Keratinocyte (primary cell): ENCODE measurements at regions not wholly inside any gene's neighbourhood (a gene's known extent, or its start where the extent isn't known, plus 50 kb on each side); places are given as distances from the start of the nearest gene placed in this dataset.

ENCODE experiments used
- DNase-seq: peaks from one replicate; pipeline ENCODE4 v3.0.0-alpha.2; 2011; ENCODE audit warnings: low read depth, missing footprints, low spot score
- FAIRE-seq: peaks from 2 replicates; lab custom pipeline; 2011; peaks lifted over from hg19 to GRCh38; lab: Jason Lieb, UNC
- H2AFZ ChIP-seq: 2 replicates; pipeline ENCODE4 v1.6.0; 2012; ENCODE audit warnings: low read length, control low read depth, inconsistent platforms; ENCODE audit not compliant: control insufficient read depth
- H3K27ac ChIP-seq: 2 replicates; pipeline ENCODE4 v1.5.1; 2011; ENCODE audit warnings: low read length; ENCODE audit not compliant: control insufficient read depth, insufficient read depth
- H3K27me3 ChIP-seq: 3 replicates; pipeline ENCODE4 v1.6.0; 2011; ENCODE audit warnings: low read length; ENCODE audit not compliant: control insufficient read depth, insufficient read depth; ENCODE audit errors: extremely low read depth
- H3K36me3 ChIP-seq, 2 experiments: 2 replicates in 1 of 2; 3 replicates in 1 of 2; pipeline ENCODE4 v1.5.1; 2011; ENCODE audit warnings: low read length in 2 of 2, mild to moderate bottlenecking in 1 of 2; ENCODE audit not compliant: control insufficient read depth in 2 of 2, insufficient read depth in 2 of 2; ENCODE audit errors: extremely low read depth in 1 of 2
- H3K4me1 ChIP-seq: 3 replicates; pipeline ENCODE4 v1.5.1; 2011; ENCODE audit warnings: low read length; ENCODE audit not compliant: control insufficient read depth, insufficient read depth; ENCODE audit errors: extremely low read depth
- H3K4me2 ChIP-seq: 3 replicates; pipeline ENCODE4 v1.6.0; 2011; ENCODE audit warnings: low read depth, low read length; ENCODE audit not compliant: control insufficient read depth, insufficient read depth; ENCODE audit errors: extremely low read depth
- H3K4me3 ChIP-seq, 3 experiments: fragments of 200-600 bp in 1 of 3; sonication (generic) in 1 of 3; 2 replicates in 2 of 3; 3 replicates in 1 of 3; pipeline ENCODE4 v1.5.1; 2011 to 2016; ENCODE audit warnings: low read length in 3 of 3, mild to moderate bottlenecking in 3 of 3, control low read depth in 2 of 3, inconsistent platforms in 1 of 3, low read depth in 1 of 3, mixed read lengths in 1 of 3, mixed run types in 1 of 3, moderate library complexity in 1 of 3; ENCODE audit not compliant: control insufficient read depth in 2 of 3, insufficient read depth in 2 of 3; ENCODE audit errors: extremely low read depth in 1 of 3
- H3K79me2 ChIP-seq: 2 replicates; pipeline ENCODE4 v1.6.0; 2012; ENCODE audit warnings: low read length; ENCODE audit not compliant: control insufficient read depth, insufficient read depth
- H3K9ac ChIP-seq: 3 replicates; pipeline ENCODE4 v1.6.0; 2011; ENCODE audit warnings: low read length; ENCODE audit not compliant: control insufficient read depth, insufficient read depth; ENCODE audit errors: extremely low read depth
- H3K9me1 ChIP-seq: 3 replicates; pipeline ENCODE4 v1.6.0; 2011; ENCODE audit warnings: low read length; ENCODE audit not compliant: control insufficient read depth, insufficient read depth; ENCODE audit errors: extremely low read depth
- H3K9me3 ChIP-seq: 2 replicates; pipeline ENCODE4 v1.5.1; 2012; ENCODE audit warnings: low read depth, low read length; ENCODE audit not compliant: control insufficient read depth
- H4K20me1 ChIP-seq: 3 replicates; pipeline ENCODE4 v1.6.0; 2011; ENCODE audit warnings: low read length; ENCODE audit not compliant: control insufficient read depth, insufficient read depth; ENCODE audit errors: extremely low read depth
- CTCF ChIP-seq, 3 experiments: IDR thresholded peaks in 1 of 3; conservative IDR thresholded peaks in 1 of 3; optimal IDR thresholded peaks in 1 of 3; 2 replicates in 2 of 3; 3 replicates in 1 of 3; pipeline versions ENCODE3 to v1.5.1; 2011; ENCODE audit warnings: low read length in 3 of 3, mild to moderate bottlenecking in 3 of 3, moderate library complexity in 2 of 3, control low read depth in 1 of 3, inconsistent platforms in 1 of 3; ENCODE audit not compliant: insufficient read depth in 2 of 3; ENCODE audit errors: extremely low read depth in 1 of 3
- EZH2 ChIP-seq: IDR thresholded peaks from one replicate; pipeline ENCODE4 v1.6.1; 2012; ENCODE audit warnings: inconsistent platforms, mild to moderate bottlenecking, low read length, moderate library complexity
- dilution Hi-C: fragments of 300-500 bp; cut with MboI; formaldehyde crosslinking; loops from one replicate; pipeline ENCODE4 v1.7.0; 2020; ENCODE audit warnings: low sequenced_read_pairs; ENCODE audit not compliant: extremely low pct_ligation_motif_present

- H4K20me1 ChIP-seq: no peaks in the 10 kb centered on the region
- no peaks in the 10 kb centered on the region for H3K9me3 ChIP-seq
- H3K4me3 ChIP-seq: no peak overlapping the region
- H3K36me3 ChIP-seq: no peaks in the 10 kb centered on the region
- no peak overlapping the region for H2AFZ ChIP-seq
- dilution Hi-C loops: no loop called here
- no peak overlapping the region for H3K9ac ChIP-seq
- H3K27ac ChIP-seq: no peak overlapping the region
- DNase-seq (no peak), FAIRE-seq (no peak)
- no peak overlapping the region for H3K4me2 ChIP-seq
- no peak for TF ChIP-seq EZH2
- no peak for TF ChIP-seq CTCF (optimal IDR thresholded peaks at IDR 0.05 in 1 of 3, IDR thresholded peaks at IDR 0.05 in 1 of 3, conservative IDR thresholded peaks at IDR 0.05 in 1 of 3; ENCODE audit: extremely low read depth in 1 of 3, insufficient read depth in 2 of 3, low read length in 3 of 3)
- H3K27me3 ChIP-seq: no peaks in the 10 kb centered on the region
- no peaks in the 10 kb centered on the region for H3K9me1 ChIP-seq
- H3K79me2 ChIP-seq: no peaks in the 10 kb centered on the region
- no peaks in the 10 kb centered on the region for H3K4me1 ChIP-seq
Observed at GRCh38 chr13:56009418-56009817, 1131.3 kb upstream of the PRR20A start.

- Histone ChIP-seq H3K9ac (no peak overlapping the region), H3K4me2 (no peak overlapping the region), H3K27me3 (no peaks in the 10 kb centered on the region), H3K9me1 (no peaks in the 10 kb centered on the region), H3K79me2 (no peaks in the 10 kb centered on the region), H3K27ac (no peak overlapping the region), H4K20me1 (no peaks in the 10 kb centered on the region), H3K4me3 (no peak overlapping the region), H3K9me3 (no peaks in the 10 kb centered on the region), H2AFZ (no peak overlapping the region), H3K4me1 (no peaks in the 10 kb centered on the region), H3K36me3 (no peaks in the 10 kb centered on the region)
- no peak for TF ChIP-seq EZH2
- DNase-seq (no peak), FAIRE-seq (no peak)
- dilution Hi-C loops: no loop called here
Observed at GRCh38 chr13:56012644-56013043, 1128.1 kb upstream of the PRR20A start.

- Histone ChIP-seq H3K4me1 (no peaks in the 10 kb centered on the region), H3K27ac (no peak overlapping the region), H3K9me1 (no peaks in the 10 kb centered on the region), H2AFZ (no peak overlapping the region), H3K36me3 (no peaks in the 10 kb centered on the region), H3K4me2 (no peak overlapping the region), H3K79me2 (no peaks in the 10 kb centered on the region), H3K9ac (no peak overlapping the region), H4K20me1 (no peaks in the 10 kb centered on the region), H3K9me3 (peaks cover 2% of the 10 kb centered on the region), H3K27me3 (no peaks in the 10 kb centered on the region), H3K4me3 (no peak overlapping the region)
- DNase-seq (no peak), FAIRE-seq (no peak)
- dilution Hi-C loops: no loop called here
- TF ChIP-seq EZH2 (no peak), CTCF (optimal IDR thresholded peaks at IDR 0.05 in 1 of 3, IDR thresholded peaks at IDR 0.05 in 1 of 3, conservative IDR thresholded peaks at IDR 0.05 in 1 of 3; ENCODE audit: extremely low read depth in 1 of 3, insufficient read depth in 2 of 3, low read length in 3 of 3) (no peak)
Observed at GRCh38 chr13:56015919-56016318, 1124.8 kb upstream of the PRR20A start.
